HFF-Myc (cell line): ENCODE measurements at regions not wholly inside any gene's neighbourhood (a gene's known extent, or its start where the extent isn't known, plus 50 kb on each side); places are given as distances from the start of the nearest gene placed in this dataset.

ENCODE experiments used
- DNase-seq: peaks from one replicate; pipeline ENCODE4 v3.0.0-alpha.2; 2011; ENCODE audit warnings: low read depth; ENCODE audit errors: extremely low read depth
- H3K4me3 ChIP-seq: replicated peaks from 2 replicates; pipeline ENCODE4 v1.5.1; 2011; ENCODE audit warnings: low read depth, mild to moderate bottlenecking, control low read depth, low read length
- TF ChIP-seq, protein P1 (sequence below): IDR thresholded peaks from 2 replicates; pipeline ENCODE4 v1.5.1; 2012; ENCODE audit warnings: mild to moderate bottlenecking, low read depth, low read length, control low read depth; ENCODE audit errors: missing control alignments

GRCh38 chr11:15772547-15772946 lies 583.8 kb downstream of the SOX6 start:
- TF ChIP-seq, protein P1, sequence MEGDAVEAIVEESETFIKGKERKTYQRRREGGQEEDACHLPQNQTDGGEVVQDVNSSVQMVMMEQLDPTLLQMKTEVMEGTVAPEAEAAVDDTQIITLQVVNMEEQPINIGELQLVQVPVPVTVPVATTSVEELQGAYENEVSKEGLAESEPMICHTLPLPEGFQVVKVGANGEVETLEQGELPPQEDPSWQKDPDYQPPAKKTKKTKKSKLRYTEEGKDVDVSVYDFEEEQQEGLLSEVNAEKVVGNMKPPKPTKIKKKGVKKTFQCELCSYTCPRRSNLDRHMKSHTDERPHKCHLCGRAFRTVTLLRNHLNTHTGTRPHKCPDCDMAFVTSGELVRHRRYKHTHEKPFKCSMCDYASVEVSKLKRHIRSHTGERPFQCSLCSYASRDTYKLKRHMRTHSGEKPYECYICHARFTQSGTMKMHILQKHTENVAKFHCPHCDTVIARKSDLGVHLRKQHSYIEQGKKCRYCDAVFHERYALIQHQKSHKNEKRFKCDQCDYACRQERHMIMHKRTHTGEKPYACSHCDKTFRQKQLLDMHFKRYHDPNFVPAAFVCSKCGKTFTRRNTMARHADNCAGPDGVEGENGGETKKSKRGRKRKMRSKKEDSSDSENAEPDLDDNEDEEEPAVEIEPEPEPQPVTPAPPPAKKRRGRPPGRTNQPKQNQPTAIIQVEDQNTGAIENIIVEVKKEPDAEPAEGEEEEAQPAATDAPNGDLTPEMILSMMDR, result no peak
- no peak for DNase-seq
- no peak overlapping the region for H3K4me3 ChIP-seq

DNA sequence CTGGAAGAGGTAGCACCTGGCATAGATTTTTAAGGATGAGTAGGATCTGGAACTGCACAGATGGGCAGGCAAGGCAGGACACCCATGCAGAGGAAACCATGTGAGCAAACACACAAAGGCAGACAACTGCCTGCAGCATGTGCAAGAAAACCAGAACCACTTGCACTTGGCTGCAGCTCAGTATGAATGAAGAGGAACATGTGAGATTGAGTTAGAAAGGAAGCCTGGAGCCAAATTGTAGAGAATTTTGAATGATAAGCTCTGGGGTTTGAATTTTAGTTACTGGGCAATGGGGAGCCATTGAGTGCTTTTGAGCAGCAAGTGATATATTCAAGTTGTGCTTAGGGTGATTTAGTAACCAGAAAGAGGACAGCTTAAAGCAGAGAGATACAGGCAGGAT lies 583.4 kb downstream of the SOX6 start:
- TF ChIP-seq, protein P1, result no peak
- DNase-seq, result no peak

GRCh38 chr11:15773476-15774387 lies 582.6 kb downstream of the SOX6 start:
- no peak overlapping the region for H3K4me3 ChIP-seq
- TF ChIP-seq, protein P1, result no peak
- no peak for DNase-seq

More for the DNA sequence above, 583.4 kb downstream of the SOX6 start:
- H3K4me3 ChIP-seq, result no peak overlapping the region

DNA sequence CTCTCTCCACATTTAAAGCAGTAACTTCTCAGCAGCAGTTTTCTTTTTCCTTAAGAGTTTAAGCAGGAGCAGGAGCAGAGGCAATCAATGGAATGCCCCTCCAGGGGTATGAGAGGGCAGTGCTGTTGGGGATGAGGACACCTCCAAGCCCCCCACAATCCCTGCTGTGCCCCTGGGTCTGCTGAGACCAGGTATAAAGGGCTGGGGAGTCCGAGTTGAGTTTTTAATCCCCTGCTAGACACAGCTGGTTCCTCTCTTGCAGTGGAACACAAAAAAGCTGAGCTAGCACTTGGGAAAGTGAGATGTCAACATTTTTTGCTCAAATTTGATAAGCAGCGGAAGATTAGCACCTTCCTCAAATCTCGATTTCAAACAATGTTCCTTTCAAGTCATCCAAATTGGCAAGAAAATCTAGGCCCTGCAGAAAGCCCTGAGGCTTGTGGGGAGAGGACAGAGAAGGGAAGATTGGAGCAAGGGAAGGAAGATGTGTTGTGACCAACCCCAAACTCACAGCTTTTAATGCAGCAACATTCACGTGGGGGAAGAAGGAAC lies 581.9 kb downstream of the SOX6 start:
- H3K4me3 ChIP-seq, result no peak overlapping the region
- TF ChIP-seq, protein P1, result no peak
- no peak for DNase-seq

GRCh38 chr11:15775015-15775541 lies 581.3 kb downstream of the SOX6 start:
- DNase-seq, result no peak
- H3K4me3 ChIP-seq, result no peak overlapping the region
- TF ChIP-seq, protein P1, result no peak

GRCh38 chr11:15775797-15776196 lies 580.5 kb downstream of the SOX6 start:
- no peak for DNase-seq
- TF ChIP-seq, protein P1, result no peak
- H3K4me3 ChIP-seq, result no peak overlapping the region
